ENCODE measurements at regions not wholly inside any gene's neighbourhood (a gene's known extent, or its start where the extent isn't known, plus 50 kb on each side); places are given as distances from the start of the nearest gene placed in this dataset.

- Histone ChIP-seq H3K4me3 (ENCODE audit: low read depth in 2 of 2, low read length in 2 of 2) (no peak overlapping the region), H3K36me3 (ENCODE audit: control insufficient read depth, insufficient read depth, low read length) (no peaks in the 10 kb centered on the region), H3K27ac (ENCODE audit: low read length) (no peak overlapping the region), H3K4me1 (ENCODE audit: control insufficient read depth, insufficient read depth, low read length) (no peaks in the 10 kb centered on the region), H3K27me3 (ENCODE audit: control insufficient read depth, insufficient read depth, low read length) (no peaks in the 10 kb centered on the region), H3K9me3 (ENCODE audit: control insufficient read depth, insufficient read depth, low read depth, low read length) (no peaks in the 10 kb centered on the region)
- no TSS peak for BruUV-seq (replicated peaks)
- ATAC-seq: no peak
- intact Hi-C loops (cut with micrococcal nuclease; ENCODE audit: unreplicated experiment) (no loop called here), in situ Hi-C loops (cut with HindIII; ENCODE audit: low pct_unique_long_range_greater_than_20kb, low sequenced_read_pairs) (no loop called here)
- TF ChIP-seq SIN3A (IDR thresholded peaks at IDR 0.05; ENCODE audit: borderline replicate concordance, insufficient read depth, low read depth, low read length): no peak
- TF ChIP-seq POLR2AphosphoS5 (IDR thresholded peaks at IDR 0.05; ENCODE audit: low read depth, low read length): no peak
- no peak for TF ChIP-seq CTCF (IDR thresholded peaks at IDR 0.05)
- no peak for TF ChIP-seq TCF7L2 (IDR thresholded peaks at IDR 0.05; ENCODE audit: low read depth, low read length)
- TF ChIP-seq REST (IDR thresholded peaks at IDR 0.05; ENCODE audit: insufficient read depth in 1 of 2, low read depth in 2 of 2, low read length in 1 of 2): no peak
- POLR2A ChIA-PET: no interaction called here
- DNase-seq (ENCODE audit: low read depth, low spot score): no peak
- CTCF ChIA-PET: no interaction called here
These were observed 1315.1 kb downstream of the SUCLG1 start for GRCh38 chr2:83143946-83144345.

GRCh38 chr2:83142934-83143333, 1316.1 kb downstream of the SUCLG1 start:
- no peak for TF ChIP-seq SIN3A (IDR thresholded peaks at IDR 0.05; ENCODE audit: borderline replicate concordance, insufficient read depth, low read depth, low read length)
- no peak for TF ChIP-seq TCF7L2 (IDR thresholded peaks at IDR 0.05; ENCODE audit: low read depth, low read length)
- no peak for TF ChIP-seq POLR2AphosphoS5 (IDR thresholded peaks at IDR 0.05; ENCODE audit: low read depth, low read length)
- no peak for TF ChIP-seq REST (IDR thresholded peaks at IDR 0.05; ENCODE audit: insufficient read depth in 1 of 2, low read depth in 2 of 2, low read length in 1 of 2)
- intact Hi-C loops (cut with micrococcal nuclease; ENCODE audit: unreplicated experiment) (no loop called here), in situ Hi-C loops (cut with HindIII; ENCODE audit: low pct_unique_long_range_greater_than_20kb, low sequenced_read_pairs) (no loop called here)
- H3K27ac ChIP-seq (ENCODE audit: low read length): no peak overlapping the region
- H3K9me3 ChIP-seq (ENCODE audit: control insufficient read depth, insufficient read depth, low read depth, low read length): no peaks in the 10 kb centered on the region
- no peak for DNase-seq (ENCODE audit: low read depth, low spot score)
- H3K27me3 ChIP-seq (ENCODE audit: control insufficient read depth, insufficient read depth, low read length): no peaks in the 10 kb centered on the region
- no peak for ATAC-seq
- CTCF ChIA-PET: no interaction called here
- POLR2A ChIA-PET: no interaction called here
- no peak overlapping the region for H3K4me3 ChIP-seq (ENCODE audit: low read depth in 2 of 2, low read length in 2 of 2)
- no TSS peak for BruUV-seq (replicated peaks)
- H3K36me3 ChIP-seq (ENCODE audit: control insufficient read depth, insufficient read depth, low read length): no peaks in the 10 kb centered on the region
- H3K4me1 ChIP-seq (ENCODE audit: control insufficient read depth, insufficient read depth, low read length): no peaks in the 10 kb centered on the region

Measured in Panc1 (cell line).